ENCODE measurements at regions not wholly inside any gene's neighbourhood (a gene's known extent, or its start where the extent isn't known, plus 50 kb on each side); places are given as distances from the start of the nearest gene placed in this dataset.

DNA sequence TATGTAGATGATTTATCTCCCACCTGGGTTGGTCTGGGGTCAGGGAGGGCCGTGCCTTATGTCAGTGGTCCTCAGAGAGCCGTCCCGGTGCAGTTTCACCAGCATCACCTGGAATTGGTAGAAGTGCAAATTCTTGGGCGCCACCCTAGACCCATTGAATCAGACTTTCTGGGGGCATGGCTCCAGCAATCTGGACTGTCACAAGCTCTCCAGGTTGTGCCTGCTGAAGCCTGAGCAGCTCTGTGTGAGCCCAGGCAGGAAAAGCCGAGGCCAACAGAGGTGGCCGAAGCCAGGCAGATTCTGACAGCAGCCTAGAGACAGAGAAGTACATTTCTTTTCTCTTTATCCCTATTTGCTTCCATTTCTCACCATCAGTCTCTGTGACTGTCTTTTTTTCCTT lies 98.4 kb upstream of the SEC11C start:
- TF ChIP-seq, protein P1, sequence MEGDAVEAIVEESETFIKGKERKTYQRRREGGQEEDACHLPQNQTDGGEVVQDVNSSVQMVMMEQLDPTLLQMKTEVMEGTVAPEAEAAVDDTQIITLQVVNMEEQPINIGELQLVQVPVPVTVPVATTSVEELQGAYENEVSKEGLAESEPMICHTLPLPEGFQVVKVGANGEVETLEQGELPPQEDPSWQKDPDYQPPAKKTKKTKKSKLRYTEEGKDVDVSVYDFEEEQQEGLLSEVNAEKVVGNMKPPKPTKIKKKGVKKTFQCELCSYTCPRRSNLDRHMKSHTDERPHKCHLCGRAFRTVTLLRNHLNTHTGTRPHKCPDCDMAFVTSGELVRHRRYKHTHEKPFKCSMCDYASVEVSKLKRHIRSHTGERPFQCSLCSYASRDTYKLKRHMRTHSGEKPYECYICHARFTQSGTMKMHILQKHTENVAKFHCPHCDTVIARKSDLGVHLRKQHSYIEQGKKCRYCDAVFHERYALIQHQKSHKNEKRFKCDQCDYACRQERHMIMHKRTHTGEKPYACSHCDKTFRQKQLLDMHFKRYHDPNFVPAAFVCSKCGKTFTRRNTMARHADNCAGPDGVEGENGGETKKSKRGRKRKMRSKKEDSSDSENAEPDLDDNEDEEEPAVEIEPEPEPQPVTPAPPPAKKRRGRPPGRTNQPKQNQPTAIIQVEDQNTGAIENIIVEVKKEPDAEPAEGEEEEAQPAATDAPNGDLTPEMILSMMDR (IDR thresholded peaks at IDR 0.05; ENCODE audit: poor library complexity, severe bottlenecking) = no peak
- TF ChIP-seq RAD21 (conservative IDR thresholded peaks at IDR 0.05) (no peak), POLR2AphosphoS5 (IDR thresholded peaks at IDR 0.05) (no peak), EP300 (conservative IDR thresholded peaks at IDR 0.05; ENCODE audit: poor library complexity, severe bottlenecking) (no peak), EZH2 (IDR thresholded peaks at IDR 0.05; ENCODE audit: borderline replicate concordance, insufficient read depth, low read length, poor library complexity, severe bottlenecking) (no peak), SMC3 (conservative IDR thresholded peaks at IDR 0.05; ENCODE audit: poor library complexity) (no peak), MXI1 (conservative IDR thresholded peaks at IDR 0.05; ENCODE audit: poor library complexity, severe bottlenecking) (no peak)
- TF ChIP-seq, protein P2, sequence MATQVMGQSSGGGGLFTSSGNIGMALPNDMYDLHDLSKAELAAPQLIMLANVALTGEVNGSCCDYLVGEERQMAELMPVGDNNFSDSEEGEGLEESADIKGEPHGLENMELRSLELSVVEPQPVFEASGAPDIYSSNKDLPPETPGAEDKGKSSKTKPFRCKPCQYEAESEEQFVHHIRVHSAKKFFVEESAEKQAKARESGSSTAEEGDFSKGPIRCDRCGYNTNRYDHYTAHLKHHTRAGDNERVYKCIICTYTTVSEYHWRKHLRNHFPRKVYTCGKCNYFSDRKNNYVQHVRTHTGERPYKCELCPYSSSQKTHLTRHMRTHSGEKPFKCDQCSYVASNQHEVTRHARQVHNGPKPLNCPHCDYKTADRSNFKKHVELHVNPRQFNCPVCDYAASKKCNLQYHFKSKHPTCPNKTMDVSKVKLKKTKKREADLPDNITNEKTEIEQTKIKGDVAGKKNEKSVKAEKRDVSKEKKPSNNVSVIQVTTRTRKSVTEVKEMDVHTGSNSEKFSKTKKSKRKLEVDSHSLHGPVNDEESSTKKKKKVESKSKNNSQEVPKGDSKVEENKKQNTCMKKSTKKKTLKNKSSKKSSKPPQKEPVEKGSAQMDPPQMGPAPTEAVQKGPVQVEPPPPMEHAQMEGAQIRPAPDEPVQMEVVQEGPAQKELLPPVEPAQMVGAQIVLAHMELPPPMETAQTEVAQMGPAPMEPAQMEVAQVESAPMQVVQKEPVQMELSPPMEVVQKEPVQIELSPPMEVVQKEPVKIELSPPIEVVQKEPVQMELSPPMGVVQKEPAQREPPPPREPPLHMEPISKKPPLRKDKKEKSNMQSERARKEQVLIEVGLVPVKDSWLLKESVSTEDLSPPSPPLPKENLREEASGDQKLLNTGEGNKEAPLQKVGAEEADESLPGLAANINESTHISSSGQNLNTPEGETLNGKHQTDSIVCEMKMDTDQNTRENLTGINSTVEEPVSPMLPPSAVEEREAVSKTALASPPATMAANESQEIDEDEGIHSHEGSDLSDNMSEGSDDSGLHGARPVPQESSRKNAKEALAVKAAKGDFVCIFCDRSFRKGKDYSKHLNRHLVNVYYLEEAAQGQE (IDR thresholded peaks at IDR 0.05; ENCODE audit: borderline replicate concordance) = no peak

Measured in neural cell (in vitro differentiated cells).